Fibroblast of lung (primary cell): ENCODE measurements at regions not wholly inside any gene's neighbourhood (a gene's known extent, or its start where the extent isn't known, plus 50 kb on each side); places are given as distances from the start of the nearest gene placed in this dataset.

ENCODE experiments used
- EZH2 ChIP-seq: IDR thresholded peaks from 2 replicates; pipeline ENCODE4 v1.5.1; 2012; ENCODE audit warnings: low read length, control low read depth, mild to moderate bottlenecking; ENCODE audit errors: missing control alignments
- TF ChIP-seq, protein P1 (sequence below), 2 donors: IDR thresholded peaks in 1 of 2; conservative IDR thresholded peaks in 1 of 2; 1 replicate in 1 of 2; 2 replicates in 1 of 2; pipeline ENCODE4 v1.5.1; 2011 to 2012; ENCODE audit warnings: low read length in 2 of 2, control low read depth in 1 of 2, inconsistent platforms in 1 of 2, low read depth in 1 of 2, mild to moderate bottlenecking in 1 of 2

DNA sequence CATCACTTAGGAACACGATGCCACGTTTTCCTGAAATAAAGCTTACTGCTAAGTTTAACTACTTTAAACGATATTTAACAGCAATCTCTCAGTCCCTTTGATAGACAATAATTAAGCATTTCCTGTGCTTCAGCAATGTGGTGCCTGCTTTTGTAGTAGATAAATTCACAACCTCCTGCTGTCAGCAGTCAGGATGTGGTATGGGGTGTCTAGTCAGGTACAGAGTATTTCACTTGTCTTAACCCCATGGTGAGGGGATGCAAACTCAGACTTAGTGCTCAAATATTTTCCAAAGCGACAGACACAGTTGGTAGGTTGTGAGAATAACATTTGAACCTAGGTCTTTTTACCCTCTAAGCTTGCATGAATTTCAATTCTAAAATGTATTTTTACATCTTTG, 526.2 kb upstream of the PFKP start:
- TF ChIP-seq EZH2 = no peak
- TF ChIP-seq, protein P1, sequence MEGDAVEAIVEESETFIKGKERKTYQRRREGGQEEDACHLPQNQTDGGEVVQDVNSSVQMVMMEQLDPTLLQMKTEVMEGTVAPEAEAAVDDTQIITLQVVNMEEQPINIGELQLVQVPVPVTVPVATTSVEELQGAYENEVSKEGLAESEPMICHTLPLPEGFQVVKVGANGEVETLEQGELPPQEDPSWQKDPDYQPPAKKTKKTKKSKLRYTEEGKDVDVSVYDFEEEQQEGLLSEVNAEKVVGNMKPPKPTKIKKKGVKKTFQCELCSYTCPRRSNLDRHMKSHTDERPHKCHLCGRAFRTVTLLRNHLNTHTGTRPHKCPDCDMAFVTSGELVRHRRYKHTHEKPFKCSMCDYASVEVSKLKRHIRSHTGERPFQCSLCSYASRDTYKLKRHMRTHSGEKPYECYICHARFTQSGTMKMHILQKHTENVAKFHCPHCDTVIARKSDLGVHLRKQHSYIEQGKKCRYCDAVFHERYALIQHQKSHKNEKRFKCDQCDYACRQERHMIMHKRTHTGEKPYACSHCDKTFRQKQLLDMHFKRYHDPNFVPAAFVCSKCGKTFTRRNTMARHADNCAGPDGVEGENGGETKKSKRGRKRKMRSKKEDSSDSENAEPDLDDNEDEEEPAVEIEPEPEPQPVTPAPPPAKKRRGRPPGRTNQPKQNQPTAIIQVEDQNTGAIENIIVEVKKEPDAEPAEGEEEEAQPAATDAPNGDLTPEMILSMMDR (conservative IDR thresholded peaks at IDR 0.05 in 1 of 2, IDR thresholded peaks at IDR 0.05 in 1 of 2; ENCODE audit: low read depth in 1 of 2, low read length in 2 of 2) = no peak
